Breast epithelium (tissue), 3 donors: ENCODE measurements at regions not wholly inside any gene's neighbourhood (a gene's known extent, or its start where the extent isn't known, plus 50 kb on each side); places are given as distances from the start of the nearest gene placed in this dataset.

Experiments
- CTCF ChIP-seq, 3 donors: fragments of 450-650 bp; IDR thresholded peaks; one replicate each; pipeline ENCODE4 v1.5.1; 2016 to 2017; ENCODE audit warnings: antibody characterized with exemption in 3 of 3, mild to moderate bottlenecking in 3 of 3, moderate library complexity in 3 of 3
- POLR2A ChIP-seq: fragments of 450-650 bp; IDR thresholded peaks from one replicate; pipeline ENCODE4 v1.6.1; 2016; ENCODE audit warnings: antibody characterized with exemption, mild to moderate bottlenecking, moderate library complexity
- POLR2AphosphoS5 ChIP-seq, 3 donors: sonication (generic); formaldehyde crosslinking; IDR thresholded peaks; one replicate each; pipeline ENCODE4 v1.6.1; 2017; ENCODE audit warnings: antibody characterized with exemption in 3 of 3

- TF ChIP-seq CTCF (IDR thresholded peaks at IDR 0.05) (no peak), POLR2A (no peak), POLR2AphosphoS5 (IDR thresholded peaks at IDR 0.05) (no peak)
Observed at GRCh38 chr3:30184091-30184810, 422.1 kb upstream of the TGFBR2 start.
